ENCODE measurements at regions not wholly inside any gene's neighbourhood (a gene's known extent, or its start where the extent isn't known, plus 50 kb on each side); places are given as distances from the start of the nearest gene placed in this dataset.

- TF ChIP-seq, protein P1, sequence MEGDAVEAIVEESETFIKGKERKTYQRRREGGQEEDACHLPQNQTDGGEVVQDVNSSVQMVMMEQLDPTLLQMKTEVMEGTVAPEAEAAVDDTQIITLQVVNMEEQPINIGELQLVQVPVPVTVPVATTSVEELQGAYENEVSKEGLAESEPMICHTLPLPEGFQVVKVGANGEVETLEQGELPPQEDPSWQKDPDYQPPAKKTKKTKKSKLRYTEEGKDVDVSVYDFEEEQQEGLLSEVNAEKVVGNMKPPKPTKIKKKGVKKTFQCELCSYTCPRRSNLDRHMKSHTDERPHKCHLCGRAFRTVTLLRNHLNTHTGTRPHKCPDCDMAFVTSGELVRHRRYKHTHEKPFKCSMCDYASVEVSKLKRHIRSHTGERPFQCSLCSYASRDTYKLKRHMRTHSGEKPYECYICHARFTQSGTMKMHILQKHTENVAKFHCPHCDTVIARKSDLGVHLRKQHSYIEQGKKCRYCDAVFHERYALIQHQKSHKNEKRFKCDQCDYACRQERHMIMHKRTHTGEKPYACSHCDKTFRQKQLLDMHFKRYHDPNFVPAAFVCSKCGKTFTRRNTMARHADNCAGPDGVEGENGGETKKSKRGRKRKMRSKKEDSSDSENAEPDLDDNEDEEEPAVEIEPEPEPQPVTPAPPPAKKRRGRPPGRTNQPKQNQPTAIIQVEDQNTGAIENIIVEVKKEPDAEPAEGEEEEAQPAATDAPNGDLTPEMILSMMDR (IDR thresholded peaks at IDR 0.05) = no peak
- Histone ChIP-seq H3K4me3 (no peak overlapping the region), H3K27ac (no peak overlapping the region), H3K9me3 (no peaks in the 10 kb centered on the region), H3K27me3 (no peaks in the 10 kb centered on the region), H3K4me1 (no peaks in the 10 kb centered on the region), H3K36me3 (no peaks in the 10 kb centered on the region)
- ATAC-seq (no peak), DNase-seq (no peak)
- WGBS, 2 donors = 76 to 82% methylated on average over 2 of the region's 2 CpGs
- intact Hi-C loops (cut with DNase I) = no loop called here
These were observed 76.5 kb upstream of the ARHGEF26 start for GRCh38 chr3:154044671-154045070.

DNA sequence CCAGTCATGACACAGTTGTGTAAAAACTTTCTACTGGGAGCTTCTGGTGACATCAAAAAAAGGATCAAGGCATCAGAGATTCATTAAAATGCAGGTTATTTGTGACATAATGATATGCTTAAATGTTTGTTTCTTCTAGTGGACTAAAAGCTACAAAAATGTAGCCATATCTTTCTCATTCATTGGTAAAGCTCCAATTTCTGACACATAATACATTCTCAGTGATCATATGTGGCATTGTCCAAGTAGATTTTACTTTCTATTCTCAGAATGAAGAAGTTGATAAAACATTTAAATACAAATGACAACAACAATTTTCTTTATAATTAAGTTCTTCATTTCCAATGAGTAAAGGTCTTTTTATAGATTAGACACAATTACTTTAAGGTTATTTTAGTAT lies 71.0 kb upstream of the ARHGEF26 start:
- no peaks in the 10 kb centered on the region for H3K27me3 ChIP-seq
- no peaks in the 10 kb centered on the region for H3K4me1 ChIP-seq
- no peak for DNase-seq

GRCh38 chr3:154050766-154051165 lies 70.4 kb upstream of the ARHGEF26 start:
- TF ChIP-seq, protein P1 (IDR thresholded peaks at IDR 0.05) = no peak
- no peak for DNase-seq
- Histone ChIP-seq H3K4me1 (no peaks in the 10 kb centered on the region), H3K4me3 (no peak overlapping the region), H3K27ac (no peak overlapping the region), H3K27me3 (no peaks in the 10 kb centered on the region), H3K36me3 (no peaks in the 10 kb centered on the region), H3K9me3 (no peaks in the 10 kb centered on the region)
- ATAC-seq = no peak
- intact Hi-C loops (cut with DNase I) = no loop called here

More for the DNA sequence above, 71.0 kb upstream of the ARHGEF26 start:
- intact Hi-C loops (cut with DNase I) = no loop called here
- H3K36me3 ChIP-seq = no peaks in the 10 kb centered on the region
- H3K27ac ChIP-seq = no peak overlapping the region
- no peak overlapping the region for H3K4me3 ChIP-seq
- TF ChIP-seq, protein P1 (IDR thresholded peaks at IDR 0.05) = no peak
- no peak for ATAC-seq
- H3K9me3 ChIP-seq = no peaks in the 10 kb centered on the region

GRCh38 chr3:154059833-154060232 lies 61.4 kb upstream of the ARHGEF26 start:
- Histone ChIP-seq H3K9me3 (no peaks in the 10 kb centered on the region), H3K4me3 (no peak overlapping the region), H3K4me1 (peaks cover 0 to 16% (median 0%) of the 10 kb centered on the region in 9 donors), H3K27me3 (no peaks in the 10 kb centered on the region), H3K36me3 (no peaks in the 10 kb centered on the region), H3K27ac (peak overlapping the region in 4 of 10 donors; percentile 11 to 65 (median 17))
- intact Hi-C loops (cut with DNase I) = no loop called here
- TF ChIP-seq, protein P1 (IDR thresholded peaks at IDR 0.05) = no peak
- WGBS, 2 donors = 50 to 52% methylated on average over 6 of the region's 6 CpGs
- ATAC-seq (peak in 1 of 8 donors; percentile 52), DNase-seq (no peak)
